ENCODE measurements at regions not wholly inside any gene's neighbourhood (a gene's known extent, or its start where the extent isn't known, plus 50 kb on each side); places are given as distances from the start of the nearest gene placed in this dataset.
"Not testable (repeated sequence)": the region's sequence is repeated elsewhere in the genome, so short reads cannot be mapped to it uniquely, and the experiment has no call there.

GRCh38 chrX:123002844-123003243 lies 181.2 kb upstream of the GRIA3 start:
- DNase-seq = not testable (repeated sequence)

- no peak for DNase-seq
Observed at GRCh38 chrX:123013141-123013540, 170.9 kb upstream of the GRIA3 start.

- DNase-seq = no peak
Observed at GRCh38 chrX:123036401-123036800, 147.7 kb upstream of the GRIA3 start.

GRCh38 chrX:123049071-123049625 lies 134.9 kb upstream of the GRIA3 start:
- DNase-seq = no peak

- no peak for DNase-seq
Observed at GRCh38 chrX:123060986-123061385, 123.1 kb upstream of the GRIA3 start.

- DNase-seq = no peak
Observed at GRCh38 chrX:123064053-123064452, 120.0 kb upstream of the GRIA3 start.

- DNase-seq = no peak
Observed at GRCh38 chrX:123072686-123073385, 111.2 kb upstream of the GRIA3 start.

GRCh38 chrX:123075947-123076561 lies 108.0 kb upstream of the GRIA3 start:
- no peak for DNase-seq

- DNase-seq = no peak
Observed at GRCh38 chrX:123077631-123078030, 106.4 kb upstream of the GRIA3 start.

GRCh38 chrX:123080065-123080464 lies 104.0 kb upstream of the GRIA3 start:
- DNase-seq = no peak

- DNase-seq = no peak
Observed at GRCh38 chrX:123081776-123082175, 102.3 kb upstream of the GRIA3 start.

- DNase-seq = no peak
Observed at GRCh38 chrX:123083924-123084323, 100.2 kb upstream of the GRIA3 start.

- DNase-seq = no peak
Observed at GRCh38 chrX:123084797-123085196, 99.3 kb upstream of the GRIA3 start.

GRCh38 chrX:123085311-123085940 lies 98.7 kb upstream of the GRIA3 start:
- no peak for DNase-seq

- DNase-seq = no peak
Observed at GRCh38 chrX:123086768-123087167, 97.3 kb upstream of the GRIA3 start.

- DNase-seq = peak; percentile 0 to 45 (median 22)
Observed at GRCh38 chrX:123087326-123087725, 96.8 kb upstream of the GRIA3 start.

GRCh38 chrX:123088331-123088730 lies 95.7 kb upstream of the GRIA3 start:
- no peak for DNase-seq

GRCh38 chrX:123088930-123089329 lies 95.1 kb upstream of the GRIA3 start:
- no peak for DNase-seq

- DNase-seq = no peak
Observed at GRCh38 chrX:123093792-123094191, 90.3 kb upstream of the GRIA3 start.

GRCh38 chrX:123108513-123109427 lies 75.3 kb upstream of the GRIA3 start:
- DNase-seq = no peak

- DNase-seq = no peak
Observed at GRCh38 chrX:123121241-123121640, 62.8 kb upstream of the GRIA3 start.

- DNase-seq = not testable (repeated sequence)
Observed at GRCh38 chrX:123129805-123130204, 54.3 kb upstream of the GRIA3 start.

All from suppressor macrophage (primary cell).